NCI-H82 treated with DMSO at 0.1 percent for 48 hours (cell line): ENCODE measurements at regions not wholly inside any gene's neighbourhood (a gene's known extent, or its start where the extent isn't known, plus 50 kb on each side); places are given as distances from the start of the nearest gene placed in this dataset.

Source experiments
- DNase-seq: peaks from one replicate; lab custom pipeline; 2025; ENCODE audit not compliant: unreplicated experiment; lab: John Stamatoyannopoulos, UW

- DNase-seq, result no peak
Measured at GRCh38 chr3:159913712-159914414, 74.8 kb upstream of the IL12A start.

- DNase-seq, result no peak
Measured at GRCh38 chr3:159914426-159914825, 74.2 kb upstream of the IL12A start.

GRCh38 chr3:159916052-159916451 lies 72.6 kb upstream of the IL12A start:
- DNase-seq, result no peak

GRCh38 chr3:159917141-159917540 lies 71.5 kb upstream of the IL12A start:
- DNase-seq, result no peak

GRCh38 chr3:159919873-159920272 lies 68.8 kb upstream of the IL12A start:
- DNase-seq, result no peak

GRCh38 chr3:159922193-159922840 lies 66.3 kb upstream of the IL12A start:
- DNase-seq, result no peak

- no peak for DNase-seq
Measured at GRCh38 chr3:159922861-159923312, 65.7 kb upstream of the IL12A start.

GRCh38 chr3:159923336-159923735 lies 65.3 kb upstream of the IL12A start:
- DNase-seq, result no peak

GRCh38 chr3:159923956-159924355 lies 64.7 kb upstream of the IL12A start:
- no peak for DNase-seq

GRCh38 chr3:159924411-159924810 lies 64.2 kb upstream of the IL12A start:
- DNase-seq, result no peak

- no peak for DNase-seq
Measured at GRCh38 chr3:159925248-159925647, 63.4 kb upstream of the IL12A start.

GRCh38 chr3:159926573-159926972 lies 62.1 kb upstream of the IL12A start:
- no peak for DNase-seq

- DNase-seq, result no peak
Measured at GRCh38 chr3:159928071-159928491, 60.6 kb upstream of the IL12A start.

- DNase-seq, result no peak
Measured at GRCh38 chr3:159928666-159929065, 60.0 kb upstream of the IL12A start.

- DNase-seq, result no peak
Measured at GRCh38 chr3:159929171-159930141, 59.2 kb upstream of the IL12A start.

GRCh38 chr3:159934216-159934615 lies 54.4 kb upstream of the IL12A start:
- DNase-seq, result no peak

- no peak for DNase-seq
Measured at GRCh38 chr3:159936541-159936940, 52.1 kb upstream of the IL12A start.

GRCh38 chr3:159937561-159938166 lies 51.0 kb upstream of the IL12A start:
- DNase-seq, result no peak

GRCh38 chr3:159938714-159939113 lies 49.9 kb upstream of the IL12A start:
- no peak for DNase-seq
